Mesenchymal stem cell (in vitro differentiated cells and primary cell): ENCODE measurements at regions not wholly inside any gene's neighbourhood (a gene's known extent, or its start where the extent isn't known, plus 50 kb on each side); places are given as distances from the start of the nearest gene placed in this dataset.

Source experiments
- DNase-seq: peaks from one replicate; pipeline ENCODE4 v3.0.0-alpha.2; 2013
- H2AFZ ChIP-seq: one replicate; pipeline ENCODE4 v1.6.1; 2013; ENCODE audit warnings: low read depth, mild to moderate bottlenecking, control low read depth, inconsistent platforms, low read length, moderate library complexity
- H2AK5ac ChIP-seq: 2 replicates; pipeline ENCODE4 v1.6.1; 2013; ENCODE audit warnings: low read length, moderate library complexity, mild to moderate bottlenecking, inconsistent platforms; ENCODE audit not compliant: severe bottlenecking
- H2BK120ac ChIP-seq: one replicate; pipeline ENCODE4 v1.6.1; 2013; ENCODE audit warnings: low read depth, mild to moderate bottlenecking, inconsistent platforms, low read length, moderate library complexity
- H2BK12ac ChIP-seq, 2 experiments: one replicate each; pipeline ENCODE4 v1.6.1; 2013; ENCODE audit warnings: inconsistent platforms in 2 of 2, low read length in 2 of 2, mild to moderate bottlenecking in 2 of 2, moderate library complexity in 2 of 2, control low read depth in 1 of 2
- H2BK15ac ChIP-seq: one replicate; pipeline ENCODE4 v1.6.1; 2013; ENCODE audit warnings: mild to moderate bottlenecking, low read depth, inconsistent platforms; ENCODE audit not compliant: poor library complexity, severe bottlenecking
- H2BK5ac ChIP-seq: 2 replicates; pipeline ENCODE4 v1.6.1; 2013; ENCODE audit warnings: low read depth, mild to moderate bottlenecking, low read length, control low read depth, inconsistent platforms; ENCODE audit not compliant: poor library complexity, severe bottlenecking
- H3K14ac ChIP-seq, 2 experiments: one replicate each; pipeline ENCODE4 v1.6.1; 2013; ENCODE audit warnings: inconsistent platforms in 2 of 2, low read length in 2 of 2, control low read depth in 1 of 2, mild to moderate bottlenecking in 1 of 2, moderate library complexity in 1 of 2
- H3K18ac ChIP-seq, 2 experiments: one replicate each; pipeline ENCODE4 v1.6.1; 2013; ENCODE audit warnings: inconsistent platforms in 2 of 2, low read length in 2 of 2, control low read depth in 1 of 2, low read depth in 1 of 2, mild to moderate bottlenecking in 1 of 2
- H3K23ac ChIP-seq, 2 experiments: one replicate each; pipeline ENCODE4 v1.6.1; 2013; ENCODE audit warnings: inconsistent platforms in 2 of 2, low read length in 2 of 2, mild to moderate bottlenecking in 2 of 2, moderate library complexity in 2 of 2, control low read depth in 1 of 2
- H3K27ac ChIP-seq: 2 replicates; pipeline ENCODE4 v1.5.1; 2013; ENCODE audit warnings: mild to moderate bottlenecking, moderate library complexity, low read length, control low read depth, inconsistent platforms; ENCODE audit not compliant: poor library complexity, severe bottlenecking
- H3K27me3 ChIP-seq, 2 experiments: 2 replicates each; pipeline versions ENCODE4 v1.6.1 to v1.7.0; 2013; ENCODE audit warnings: low read length in 2 of 2, mild to moderate bottlenecking in 2 of 2, moderate library complexity in 2 of 2, control low read depth in 1 of 2, inconsistent platforms in 1 of 2; ENCODE audit not compliant: control insufficient read depth in 1 of 2, insufficient read depth in 1 of 2
- H3K36me3 ChIP-seq, 2 experiments: 2 replicates each; pipeline versions ENCODE4 v1.6.1 to v1.7.0; 2013; ENCODE audit warnings: low read length in 2 of 2, control low read depth in 1 of 2, inconsistent platforms in 1 of 2, low read depth in 1 of 2, mild to moderate bottlenecking in 1 of 2; ENCODE audit not compliant: insufficient read depth in 2 of 2, control insufficient read depth in 1 of 2
- H3K4ac ChIP-seq, 2 experiments: one replicate each; pipeline ENCODE4 v1.6.1; 2013; ENCODE audit warnings: inconsistent platforms in 2 of 2, low read length in 2 of 2, mild to moderate bottlenecking in 2 of 2, moderate library complexity in 2 of 2, control low read depth in 1 of 2, low read depth in 1 of 2
- H3K4me1 ChIP-seq: 2 replicates; pipeline ENCODE4 v1.6.1; 2013; ENCODE audit warnings: low read depth, low read length, control low read depth; ENCODE audit not compliant: control insufficient read depth, insufficient read depth
- H3K4me2 ChIP-seq: 2 replicates; pipeline ENCODE4 v1.6.1; 2013; ENCODE audit warnings: low read length, mild to moderate bottlenecking, inconsistent platforms; ENCODE audit not compliant: poor library complexity, severe bottlenecking
- H3K4me3 ChIP-seq, 2 experiments: 2 replicates each; pipeline versions ENCODE4 v1.5.1 to v1.7.0; 2013; ENCODE audit warnings: low read length in 2 of 2, mild to moderate bottlenecking in 2 of 2, control low read depth in 1 of 2, low read depth in 1 of 2; ENCODE audit not compliant: insufficient read depth in 1 of 2
- H3K79me1 ChIP-seq: replicated peaks from 2 replicates; pipeline ENCODE4 v1.6.1; 2013; ENCODE audit warnings: mild to moderate bottlenecking, control low read depth, low read length, inconsistent platforms; ENCODE audit not compliant: poor library complexity, severe bottlenecking
- H3K9ac ChIP-seq: 2 replicates; pipeline ENCODE4 v1.7.0; 2013; ENCODE audit warnings: mild to moderate bottlenecking, low read length, moderate library complexity
- H3K9me3 ChIP-seq: 2 replicates; pipeline ENCODE4 v1.7.0; 2013; ENCODE audit warnings: mild to moderate bottlenecking, low read length; ENCODE audit not compliant: control insufficient read depth
- H4K8ac ChIP-seq: one replicate; pipeline ENCODE4 v1.6.1; 2013; ENCODE audit warnings: inconsistent platforms, mild to moderate bottlenecking, low read length, moderate library complexity
- H4K91ac ChIP-seq: one replicate; pipeline ENCODE4 v1.6.1; 2013; ENCODE audit warnings: mild to moderate bottlenecking, low read length, inconsistent platforms
- WGBS: methylation state at CpG from one replicate; pipeline ENCODE4 v1.1.7; 2013; ENCODE audit warnings: mixed read lengths; 5-methylcytosine and 5-hydroxymethylcytosine counted together

GRCh38 chr18:10249270-10249669 is 205.2 kb upstream of the APCDD1 start:
- no peak overlapping the region for H3K9ac ChIP-seq
- peaks cover 12 to 25% of the 10 kb centered on the region in 2 experiments for H3K27me3 ChIP-seq
- no peak overlapping the region for H3K4ac ChIP-seq
- no peaks in the 10 kb centered on the region for H3K36me3 ChIP-seq
- no peak overlapping the region for H3K4me3 ChIP-seq
- no peak overlapping the region for H2AFZ ChIP-seq
- H2BK120ac ChIP-seq: no peak overlapping the region
- no peak overlapping the region for H3K14ac ChIP-seq
- no peaks in the 10 kb centered on the region for H3K79me1 ChIP-seq
- H3K9me3 ChIP-seq: no peaks in the 10 kb centered on the region
- H3K23ac ChIP-seq: no peak overlapping the region
- no peak overlapping the region for H3K27ac ChIP-seq
- no peak overlapping the region for H2BK12ac ChIP-seq
- no peak overlapping the region for H2BK5ac ChIP-seq
- no peak overlapping the region for H4K8ac ChIP-seq
- H3K18ac ChIP-seq: no peak overlapping the region
- H2BK15ac ChIP-seq: no peak overlapping the region
- DNase-seq: no peak
- H2AK5ac ChIP-seq: no peak overlapping the region
- 68% methylated on average over 3 of the region's 3 CpGs for WGBS
- H3K4me1 ChIP-seq: no peaks in the 10 kb centered on the region
- no peak overlapping the region for H4K91ac ChIP-seq
- no peak overlapping the region for H3K4me2 ChIP-seq

- Histone ChIP-seq H2BK120ac (no peak overlapping the region), H3K4me1 (no peaks in the 10 kb centered on the region), H3K27ac (no peak overlapping the region), H2BK12ac (no peak overlapping the region), H4K91ac (no peak overlapping the region), H3K14ac (no peak overlapping the region), H3K23ac (no peak overlapping the region), H3K4me2 (no peak overlapping the region), H2BK5ac (no peak overlapping the region), H2AFZ (no peak overlapping the region), H3K79me1 (no peaks in the 10 kb centered on the region), H3K9me3 (no peaks in the 10 kb centered on the region), H2AK5ac (no peak overlapping the region), H3K4me3 (no peak overlapping the region), H2BK15ac (no peak overlapping the region), H3K9ac (no peak overlapping the region), H3K18ac (no peak overlapping the region), H4K8ac (no peak overlapping the region), H3K27me3 (peaks cover 12 to 22% of the 10 kb centered on the region in 2 experiments), H3K4ac (no peak overlapping the region), H3K36me3 (no peaks in the 10 kb centered on the region)
- no peak for DNase-seq
- WGBS: 100% methylated on average over 1 of the region's 1 CpG
These were observed 204.6 kb upstream of the APCDD1 start for GRCh38 chr18:10249801-10250200.

GRCh38 chr18:10252494-10252893 is 201.9 kb upstream of the APCDD1 start:
- Histone ChIP-seq H2BK5ac (no peak overlapping the region), H3K9ac (no peak overlapping the region), H2AFZ (no peak overlapping the region), H3K79me1 (no peaks in the 10 kb centered on the region), H3K23ac (no peak overlapping the region), H2BK12ac (no peak overlapping the region), H3K27me3 (peaks cover 6% of the 10 kb centered on the region in 2 experiments), H2BK120ac (no peak overlapping the region), H3K27ac (no peak overlapping the region), H4K91ac (no peak overlapping the region), H4K8ac (no peak overlapping the region), H3K4me1 (no peaks in the 10 kb centered on the region), H2BK15ac (no peak overlapping the region), H3K14ac (no peak overlapping the region), H3K18ac (no peak overlapping the region), H2AK5ac (no peak overlapping the region), H3K4me3 (no peak overlapping the region), H3K4me2 (no peak overlapping the region), H3K4ac (no peak overlapping the region), H3K9me3 (no peaks in the 10 kb centered on the region), H3K36me3 (no peaks in the 10 kb centered on the region)
- WGBS: 88% methylated on average over 2 of the region's 4 CpGs
- DNase-seq: no peak

- no peak for DNase-seq
These were observed 201.3 kb upstream of the APCDD1 start for GRCh38 chr18:10252952-10253705.

More at GRCh38 chr18:10252952-10253705, 201.3 kb upstream of the APCDD1 start:
- Histone ChIP-seq H3K4ac (no peak overlapping the region), H3K23ac (no peak overlapping the region), H3K18ac (no peak overlapping the region), H3K27me3 (peaks cover 0 to 3% of the 10 kb centered on the region in 2 experiments), H4K8ac (no peak overlapping the region), H3K27ac (no peak overlapping the region), H3K79me1 (no peaks in the 10 kb centered on the region), H2BK15ac (no peak overlapping the region), H2AFZ (no peak overlapping the region), H2BK5ac (no peak overlapping the region), H3K9me3 (no peaks in the 10 kb centered on the region), H3K36me3 (no peaks in the 10 kb centered on the region), H2BK120ac (no peak overlapping the region), H2BK12ac (no peak overlapping the region), H3K4me3 (no peak overlapping the region), H3K9ac (no peak overlapping the region), H3K4me1 (no peaks in the 10 kb centered on the region), H3K4me2 (no peak overlapping the region), H2AK5ac (no peak overlapping the region), H3K14ac (no peak overlapping the region), H4K91ac (no peak overlapping the region)
- WGBS: 80% methylated on average over 4 of the region's 5 CpGs
